Ishikawa (cell line): ENCODE measurements at regions not wholly inside any gene's neighbourhood (a gene's known extent, or its start where the extent isn't known, plus 50 kb on each side); places are given as distances from the start of the nearest gene placed in this dataset.

Source experiments
- CEBPB ChIP-seq: IDR thresholded peaks from 2 replicates; pipeline ENCODE4 v1.6.1; 2012
- EP300 ChIP-seq: IDR thresholded peaks from 2 replicates; pipeline ENCODE4 v1.6.1; 2012; ENCODE audit warnings: borderline replicate concordance
- FOXM1 ChIP-seq: IDR thresholded peaks from 2 replicates; pipeline ENCODE4 v1.6.1; 2012; ENCODE audit warnings: low read depth, borderline replicate concordance
- RAD21 ChIP-seq: IDR thresholded peaks from 2 replicates; pipeline ENCODE4 v1.6.1; 2012; ENCODE audit warnings: low read depth
- TAF1 ChIP-seq: IDR thresholded peaks from 2 replicates; pipeline ENCODE4 v1.6.1; 2012; ENCODE audit warnings: low read depth, mild to moderate bottlenecking
- YY1 ChIP-seq: IDR thresholded peaks from 2 replicates; pipeline ENCODE4 v1.6.1; 2012; ENCODE audit warnings: low read depth
- ZBTB7A ChIP-seq: IDR thresholded peaks from 2 replicates; pipeline ENCODE4 v1.6.1; 2012; ENCODE audit warnings: low read depth
- TF ChIP-seq, protein P1 (sequence below): IDR thresholded peaks from 2 replicates; pipeline ENCODE4 v1.6.1; 2012

- TF ChIP-seq FOXM1: no peak
- TF ChIP-seq, protein P1, sequence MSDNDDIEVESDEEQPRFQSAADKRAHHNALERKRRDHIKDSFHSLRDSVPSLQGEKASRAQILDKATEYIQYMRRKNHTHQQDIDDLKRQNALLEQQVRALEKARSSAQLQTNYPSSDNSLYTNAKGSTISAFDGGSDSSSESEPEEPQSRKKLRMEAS: no peak
- no peak for TF ChIP-seq EP300
- no peak for TF ChIP-seq TAF1
- no peak for TF ChIP-seq YY1
- no peak for TF ChIP-seq ZBTB7A
- TF ChIP-seq CEBPB: no peak
- TF ChIP-seq RAD21: no peak
Measured at GRCh38 chr14:87449016-87449415, 544.0 kb downstream of the GALC start.
